ENCODE measurements at regions not wholly inside any gene's neighbourhood (a gene's known extent, or its start where the extent isn't known, plus 50 kb on each side); places are given as distances from the start of the nearest gene placed in this dataset.

DNA sequence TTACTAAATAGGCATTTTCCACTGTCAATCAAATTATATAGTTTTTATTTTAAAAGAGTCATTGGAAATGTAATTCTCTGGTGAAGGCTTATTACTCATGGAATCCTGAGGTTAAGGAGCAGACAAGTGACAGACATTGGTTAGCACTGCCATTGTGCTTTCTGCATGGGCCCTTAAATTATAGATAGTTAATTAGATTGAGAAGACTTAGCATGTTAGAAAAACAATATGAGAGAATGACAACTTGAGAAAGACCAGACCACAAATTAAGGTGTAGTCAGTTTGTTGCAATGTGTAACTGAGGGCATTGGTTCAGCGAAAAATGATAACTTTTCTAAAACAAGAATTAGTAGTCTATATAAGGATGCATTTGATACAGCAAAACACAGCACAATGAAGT is 195.5 kb downstream of the SLITRK6 start:
- TF ChIP-seq CTCF (conservative IDR thresholded peaks at IDR 0.05; ENCODE audit: low read depth, low read length), result no peak
- no peak for TF ChIP-seq EZH2 (IDR thresholded peaks at IDR 0.05; ENCODE audit: borderline replicate concordance, low read depth, low read length, poor library complexity, severe bottlenecking)
